ENCODE measurements at regions not wholly inside any gene's neighbourhood (a gene's known extent, or its start where the extent isn't known, plus 50 kb on each side); places are given as distances from the start of the nearest gene placed in this dataset.

GRCh38 chr7:46806856-46807255 is 775.1 kb downstream of the TNS3 start (continued):
- TF ChIP-seq SUPT20H (IDR thresholded peaks at IDR 0.05; ENCODE audit: borderline replicate concordance, control insufficient read depth, low read depth, low read length) = no peak
- no peak for TF ChIP-seq BMI1 (IDR thresholded peaks at IDR 0.05; ENCODE audit: borderline replicate concordance)
- no peak for TF ChIP-seq WRNIP1 (IDR thresholded peaks at IDR 0.05; ENCODE audit: borderline replicate concordance, low read depth, low read length)
- TF ChIP-seq BACH1 (IDR thresholded peaks at IDR 0.05; ENCODE audit: borderline replicate concordance) = no peak
- no peak for TF ChIP-seq PBX3 (IDR thresholded peaks at IDR 0.05; ENCODE audit: insufficient replicate concordance, low read depth, low read length)
- no peak for TF ChIP-seq ZNF207 (IDR thresholded peaks at IDR 0.05; ENCODE audit: borderline replicate concordance)
- no peak for TF ChIP-seq HDGF (IDR thresholded peaks at IDR 0.05)
- no peak for TF ChIP-seq CBFB (IDR thresholded peaks at IDR 0.05; ENCODE audit: low read depth)

- no peak overlapping the region for H3K9ac ChIP-seq (ENCODE audit: control insufficient read depth, insufficient read depth, low read length)
- DNase-seq (ENCODE audit: low read depth, low spot score) (no peak), ATAC-seq (no peak), FAIRE-seq (no peak)
- RAD21 ChIA-PET (ENCODE audit: unreplicated experiment) = no interaction called here
- no peaks in the 10 kb centered on the region for H3K79me2 ChIP-seq (ENCODE audit: control insufficient read depth, insufficient read depth, low read length)
- no peak overlapping the region for H2AFZ ChIP-seq (ENCODE audit: control insufficient read depth, low read depth, low read length)
- TF ChIP-seq HDAC6 (IDR thresholded peaks at IDR 0.05; ENCODE audit: unreplicated experiment) = no peak
- TF ChIP-seq TAF1 (IDR thresholded peaks at IDR 0.05; ENCODE audit: borderline replicate concordance, low read depth, low read length) = no peak
- TF ChIP-seq PAX5 (IDR thresholded peaks at IDR 0.05; ENCODE audit: borderline replicate concordance, low read depth, low read length) = no peak
- TF ChIP-seq EP300 (IDR thresholded peaks at IDR 0.05; ENCODE audit: borderline replicate concordance in 1 of 2, control insufficient read depth in 1 of 2, low read depth in 2 of 2, low read length in 2 of 2) = no peak
- TF ChIP-seq SMARCA5 (IDR thresholded peaks at IDR 0.05) = no peak
- TF ChIP-seq ZNF24 (IDR thresholded peaks at IDR 0.05) = no peak
- TF ChIP-seq NRF1 (conservative IDR thresholded peaks at IDR 0.05; ENCODE audit: low read depth, low read length) = no peak
- TF ChIP-seq SREBF2 (IDR thresholded peaks at IDR 0.05; ENCODE audit: low read length) = no peak
- TF ChIP-seq CEBPB (IDR thresholded peaks at IDR 0.05; ENCODE audit: borderline replicate concordance in 1 of 2, low read depth in 2 of 2, low read length in 2 of 2) = no peak
- no peak for TF ChIP-seq MEF2A (IDR thresholded peaks at IDR 0.05; ENCODE audit: insufficient read depth, low read depth, low read length)
- no peak for TF ChIP-seq SUPT20H (IDR thresholded peaks at IDR 0.05; ENCODE audit: borderline replicate concordance, control insufficient read depth, low read depth, low read length)
- no peak for TF ChIP-seq KDM1A (IDR thresholded peaks at IDR 0.05; ENCODE audit: borderline replicate concordance)
- no peak for TF ChIP-seq BRCA1 (IDR thresholded peaks at IDR 0.05; ENCODE audit: low read depth, low read length)
- TF ChIP-seq HDAC2 (IDR thresholded peaks at IDR 0.05) = no peak
- no peaks in the 10 kb centered on the region for H3K4me1 ChIP-seq (ENCODE audit: control insufficient read depth, insufficient read depth, low read length)
- in situ Hi-C loops (cut with MboI) (no loop called here), intact Hi-C loops (cut with micrococcal nuclease; ENCODE audit: unreplicated experiment) (no loop called here)
- no peak overlapping the region for H3K4me3 ChIP-seq
- WGBS (ENCODE audit: insufficient coverage, insufficient replicate concordance, low lambda C conversion rate, missing lambda C conversion rate) = 57% methylated on average over 2 of the region's 2 CpGs
- H3K9me3 ChIP-seq (replicated peaks; ENCODE audit: control insufficient read depth, insufficient read depth, low read length) = no peaks in the 10 kb centered on the region
- CTCF ChIA-PET = no interaction called here
- no TSS peak for BruUV-seq (replicated peaks)
- no peak overlapping the region for H3K4me2 ChIP-seq (ENCODE audit: control insufficient read depth, insufficient read depth)
- no peaks in the 10 kb centered on the region for H3K36me3 ChIP-seq (ENCODE audit: control insufficient read depth in 2 of 2, insufficient read depth in 2 of 2, low read length in 1 of 2)
- no peaks in the 10 kb centered on the region for H4K20me1 ChIP-seq (ENCODE audit: control insufficient read depth, insufficient read depth)
- SMC1A ChIA-PET (ENCODE audit: uncharacterized antibody, unreplicated experiment) = no interaction called here
- no peak overlapping the region for H3K27ac ChIP-seq (ENCODE audit: control insufficient read depth, insufficient read depth)
- H3K27me3 ChIP-seq (replicated peaks in 1 of 2; ENCODE audit: control insufficient read depth in 2 of 2, insufficient read depth in 2 of 2, low read length in 1 of 2) = no peaks in the 10 kb centered on the region
- POLR2A ChIA-PET = no interaction called here
Measured at GRCh38 chr7:46802479-46802878, 779.4 kb downstream of the TNS3 start.
